GM21723 (cell line): ENCODE measurements at regions not wholly inside any gene's neighbourhood (a gene's known extent, or its start where the extent isn't known, plus 50 kb on each side); places are given as distances from the start of the nearest gene placed in this dataset.

ENCODE experiments used
- ATAC-seq: cut with Tn5 transposase; IDR thresholded peaks from one replicate; pipeline ENCODE4 v1.9.1; 2021; ENCODE audit warnings: mild to moderate bottlenecking, moderate library complexity; ENCODE audit not compliant: unreplicated experiment

DNA sequence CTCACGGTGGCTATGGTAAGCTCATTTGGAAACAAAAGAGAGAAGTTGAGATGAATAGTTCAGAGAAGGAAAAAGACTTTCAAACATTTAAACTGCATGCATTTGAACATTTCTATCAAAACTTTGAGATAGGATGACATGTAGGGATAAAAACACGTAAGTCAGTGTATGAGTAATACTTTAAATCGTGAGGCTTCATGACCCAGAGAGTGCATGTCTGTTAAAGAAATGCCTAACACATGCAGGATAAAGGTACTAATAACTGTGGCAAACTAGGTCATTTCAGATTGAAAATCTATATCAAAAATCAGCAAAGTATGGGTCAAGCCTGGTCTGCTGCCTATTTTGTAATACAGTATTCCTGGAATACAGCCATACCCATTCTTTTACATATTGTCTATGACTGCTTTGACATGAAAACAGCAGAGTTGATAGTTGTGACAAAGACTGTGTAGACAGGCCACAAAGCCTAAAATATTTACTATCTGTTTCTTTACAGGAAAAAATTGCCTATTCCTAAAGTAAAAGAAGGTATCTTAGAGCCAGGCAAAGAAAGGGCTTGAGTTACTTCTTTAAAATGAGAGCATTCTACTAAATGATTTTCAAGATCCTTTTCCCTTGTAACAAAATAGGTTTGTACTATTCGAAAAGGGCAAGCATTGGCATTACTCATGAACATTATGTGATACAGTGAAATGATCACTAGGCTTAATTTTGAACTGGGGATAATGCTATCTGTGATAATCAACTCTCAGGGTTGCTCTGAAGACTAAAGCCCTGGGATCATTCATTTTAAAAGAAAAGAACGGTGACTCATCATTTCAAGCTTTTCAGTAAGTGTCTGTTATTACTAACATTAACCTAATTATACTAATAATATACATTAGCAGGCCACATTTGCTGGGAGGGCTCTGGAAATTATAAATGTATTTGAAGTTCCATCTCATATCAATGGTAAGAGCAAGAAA is 185.9 kb downstream of the CRPPA start:
- ATAC-seq: no peak

DNA sequence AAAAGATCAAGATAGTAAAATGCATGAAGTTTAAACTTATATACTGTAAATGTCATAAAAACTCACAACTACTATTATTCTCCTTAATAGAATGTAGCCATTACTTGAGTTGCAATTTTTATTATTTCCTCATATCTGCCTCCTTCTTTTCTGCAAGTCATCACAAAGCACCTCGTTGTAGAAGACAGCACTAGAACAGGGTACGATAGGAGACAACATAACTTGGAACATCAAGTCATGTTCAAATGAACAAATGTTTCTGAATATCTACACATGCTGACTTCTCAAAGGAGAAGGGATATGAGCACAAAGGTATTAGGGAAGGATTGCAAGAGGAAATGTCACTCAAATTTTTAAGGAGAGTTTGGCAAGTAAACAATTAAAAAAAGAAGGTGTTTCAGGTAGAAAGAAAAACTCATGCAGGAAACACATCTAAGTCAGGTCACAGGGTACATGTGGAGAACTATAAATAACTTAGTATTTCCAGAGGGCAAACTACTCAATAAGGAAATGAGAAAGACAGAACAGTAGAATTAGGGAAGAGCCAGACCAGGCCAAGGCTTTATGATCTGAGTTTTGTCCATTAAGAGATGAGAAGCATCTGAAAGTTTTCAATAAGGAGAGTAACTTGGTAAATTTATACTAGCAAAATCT is 186.7 kb downstream of the CRPPA start:
- no peak for ATAC-seq

DNA sequence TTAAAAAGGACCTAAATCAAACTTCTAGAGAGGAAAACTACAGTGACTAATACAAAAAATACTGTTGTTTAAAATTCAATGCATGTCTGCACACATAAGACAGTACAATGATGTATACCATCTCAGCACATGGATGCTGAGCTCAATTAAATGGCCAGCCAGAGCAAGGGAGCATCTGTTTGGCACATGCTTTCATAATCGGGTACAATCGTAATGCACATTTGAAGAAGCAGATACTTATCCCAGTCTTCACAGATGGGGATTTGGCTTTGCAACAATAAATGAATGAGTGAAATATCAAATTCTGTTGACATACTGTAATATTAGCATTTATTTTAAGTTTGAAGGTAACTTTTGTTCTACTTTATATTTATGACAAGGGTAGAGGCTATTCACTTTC is 187.8 kb downstream of the CRPPA start:
- no peak for ATAC-seq

DNA sequence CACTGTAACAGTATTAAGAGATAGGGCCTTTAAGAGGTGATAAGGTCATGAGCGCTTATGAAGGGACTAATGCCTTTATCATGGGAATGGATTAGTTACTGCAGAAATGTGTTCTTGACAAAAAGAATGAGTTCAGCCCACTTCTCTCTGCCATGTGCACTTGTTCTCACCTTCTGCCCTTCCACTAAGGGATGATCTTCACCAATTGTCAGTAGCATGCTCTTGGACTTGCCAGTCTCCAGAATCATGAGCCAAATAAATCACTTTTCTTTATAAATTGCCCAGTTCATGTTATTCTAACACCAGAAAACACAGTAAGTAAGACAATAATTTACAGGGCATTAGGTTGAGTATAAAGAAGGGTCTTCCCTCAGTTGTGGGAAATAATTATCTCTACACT is 189.1 kb downstream of the CRPPA start:
- ATAC-seq: no peak

DNA sequence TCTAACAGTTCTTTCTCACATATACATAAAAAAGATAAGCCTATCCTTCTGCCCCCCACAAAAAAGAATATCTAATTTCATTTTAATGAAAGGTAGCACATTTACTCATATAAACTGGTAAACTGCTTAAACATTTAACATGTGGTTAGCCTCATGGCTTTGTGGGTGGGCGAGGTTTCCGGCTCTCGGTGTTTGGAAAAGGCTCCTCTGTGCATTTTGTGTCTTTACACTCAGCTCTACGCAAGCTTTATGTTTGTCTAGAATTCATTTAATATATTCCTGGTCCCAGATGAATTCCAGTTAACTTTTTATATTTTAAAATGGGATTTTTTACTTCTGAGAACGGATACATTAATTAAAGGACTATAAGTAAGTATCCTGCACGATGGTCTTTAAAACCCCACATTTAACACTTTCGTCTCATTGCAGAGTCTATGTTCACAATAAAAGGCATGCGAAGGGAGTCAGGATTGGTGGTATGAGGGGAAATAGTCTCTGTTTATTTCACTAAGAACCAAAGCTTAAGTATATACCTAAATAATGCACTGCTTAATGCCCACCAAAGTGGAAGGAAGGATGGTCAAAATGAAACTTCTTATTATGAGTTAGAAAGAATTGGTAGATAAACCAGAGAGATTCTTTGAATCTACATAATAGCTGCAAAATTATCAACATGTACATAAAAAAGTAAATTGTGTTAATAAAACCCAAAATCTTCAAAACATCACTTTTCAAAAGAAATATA is 197.2 kb downstream of the CRPPA start:
- no peak for ATAC-seq

DNA sequence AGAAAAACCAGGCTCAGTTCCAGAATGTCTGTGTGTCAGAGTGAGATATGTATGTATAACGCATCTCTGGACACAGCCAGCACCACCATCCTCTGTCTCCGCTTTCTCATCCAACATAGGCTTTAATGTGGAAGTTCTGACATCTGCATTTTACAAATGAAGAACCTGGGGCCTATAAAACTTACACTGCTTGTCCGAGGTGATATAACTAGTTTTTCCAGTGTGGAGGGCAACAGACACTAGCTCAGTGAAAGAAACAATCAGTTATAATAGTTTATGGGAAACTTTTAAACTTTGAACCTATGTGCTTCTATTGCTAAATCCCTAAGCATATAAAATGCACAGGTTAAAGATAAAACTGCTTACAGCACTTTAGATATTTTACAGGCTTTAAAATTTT is 208.7 kb downstream of the CRPPA start:
- ATAC-seq: no peak

DNA sequence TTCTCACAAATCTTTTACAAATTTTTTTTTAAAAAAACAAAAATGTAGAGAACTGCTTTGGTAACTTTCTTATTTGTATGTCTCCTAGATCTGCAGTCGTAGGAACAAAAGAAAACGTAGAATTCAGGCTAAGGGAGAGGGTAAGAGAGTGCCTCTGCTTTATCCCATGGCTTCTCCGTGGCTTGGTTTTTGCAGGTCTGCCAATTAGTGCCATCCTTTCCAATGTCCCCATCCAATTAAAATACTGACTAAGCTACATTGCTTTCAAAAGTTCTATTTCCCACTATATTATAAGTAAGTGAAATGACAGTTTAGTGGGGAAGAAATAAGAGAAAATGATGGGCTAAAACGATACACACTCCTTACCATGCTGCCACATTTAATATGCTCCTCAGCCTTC is 209.3 kb downstream of the CRPPA start:
- no peak for ATAC-seq

DNA sequence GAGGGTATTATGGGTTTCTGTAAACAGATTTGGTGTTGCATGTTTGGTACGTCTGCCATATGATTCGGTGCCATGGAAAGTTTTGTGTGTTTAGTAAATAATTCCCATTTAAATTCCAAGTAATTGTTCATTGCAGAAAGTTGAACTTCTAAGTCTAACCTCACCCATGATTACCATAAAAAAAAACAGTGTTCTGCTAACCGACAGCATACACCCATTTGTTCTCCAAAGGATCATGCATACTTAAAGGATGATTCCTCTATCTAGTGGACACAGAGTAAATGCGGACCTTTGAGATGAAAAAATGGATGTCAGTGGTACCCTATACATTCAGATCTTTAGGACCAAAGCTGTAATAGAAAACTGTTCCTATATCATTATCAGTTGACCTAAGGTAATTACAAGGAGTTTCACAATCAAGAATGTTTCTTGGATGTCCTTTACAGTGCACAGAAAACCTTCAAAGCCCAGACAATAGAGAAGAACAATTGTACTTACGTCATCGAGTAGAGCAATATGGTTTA is 209.9 kb downstream of the CRPPA start:
- no peak for ATAC-seq

DNA sequence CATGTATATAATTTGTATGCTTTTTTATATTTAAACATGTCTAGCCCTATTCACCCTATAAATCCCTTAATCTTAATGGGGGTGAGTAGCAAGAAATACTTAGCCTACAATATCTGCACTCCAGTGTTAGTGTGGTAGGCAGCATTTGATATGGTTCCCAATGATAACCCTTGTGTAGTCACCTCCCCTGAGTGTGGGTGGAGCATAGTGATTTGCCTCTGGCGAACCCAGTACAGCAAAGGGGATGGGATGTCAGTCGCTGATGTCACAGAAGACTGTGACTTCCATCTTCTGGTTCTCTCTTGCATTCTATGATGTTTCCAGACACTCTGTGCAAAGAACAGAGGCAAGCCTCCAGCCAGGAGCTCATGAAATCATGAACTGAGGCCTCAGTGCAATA is 211.2 kb downstream of the CRPPA start:
- no peak for ATAC-seq

DNA sequence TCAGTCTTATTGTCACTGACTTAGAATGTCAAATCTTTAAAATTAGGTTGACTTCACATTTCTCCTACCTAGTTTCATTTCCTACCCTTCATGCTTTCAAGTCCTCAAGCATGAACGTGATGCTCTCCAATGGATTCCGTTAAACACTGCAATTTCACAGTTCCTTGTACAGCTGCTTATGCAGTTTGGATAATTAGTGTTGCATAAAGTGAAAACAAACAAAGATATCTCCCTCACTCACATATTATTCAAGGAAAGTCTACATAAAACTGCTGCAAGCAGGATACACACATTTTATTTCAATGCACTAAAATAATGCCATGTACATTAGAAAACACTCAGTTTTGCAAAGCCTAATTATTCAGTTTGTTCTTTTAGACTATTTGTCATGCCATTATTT is 214.0 kb downstream of the CRPPA start:
- no peak for ATAC-seq

DNA sequence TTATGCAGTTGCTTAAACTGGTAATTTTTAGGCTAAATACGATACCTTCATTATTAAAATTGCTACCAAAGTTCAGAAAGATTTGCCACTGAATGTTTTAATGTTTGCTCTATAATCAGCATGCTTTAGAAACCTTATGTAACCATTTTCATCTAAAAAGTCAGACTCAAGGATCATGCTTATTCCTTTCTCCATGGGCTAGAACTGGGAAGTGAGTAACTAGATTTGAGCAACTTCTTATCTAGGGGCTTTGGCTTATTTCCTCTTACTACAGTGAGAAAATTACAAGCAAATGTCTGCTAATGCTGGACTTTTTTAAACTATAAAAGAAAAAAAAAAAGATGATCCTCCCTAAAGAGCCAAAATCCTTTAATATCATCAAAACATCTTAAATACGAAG is 215.9 kb downstream of the CRPPA start:
- no peak for ATAC-seq

DNA sequence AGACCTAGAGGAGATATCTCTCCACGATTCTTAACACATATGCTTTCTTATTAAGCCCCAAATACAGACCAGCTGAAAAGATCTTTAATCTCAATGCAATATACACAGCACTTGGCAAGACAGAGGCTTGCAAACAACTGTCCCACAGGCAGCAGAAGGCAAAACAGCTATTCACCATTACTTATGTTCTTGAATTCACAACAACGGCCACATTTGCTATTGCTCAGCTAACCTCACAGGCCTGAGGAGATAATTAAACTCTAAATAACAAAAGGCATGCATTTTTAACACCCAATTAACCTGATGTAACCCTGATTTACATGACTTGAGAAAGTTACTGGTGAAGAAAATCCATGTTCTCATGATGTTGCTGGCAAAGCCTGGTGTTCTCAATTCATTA is 216.4 kb downstream of the CRPPA start:
- no peak for ATAC-seq

DNA sequence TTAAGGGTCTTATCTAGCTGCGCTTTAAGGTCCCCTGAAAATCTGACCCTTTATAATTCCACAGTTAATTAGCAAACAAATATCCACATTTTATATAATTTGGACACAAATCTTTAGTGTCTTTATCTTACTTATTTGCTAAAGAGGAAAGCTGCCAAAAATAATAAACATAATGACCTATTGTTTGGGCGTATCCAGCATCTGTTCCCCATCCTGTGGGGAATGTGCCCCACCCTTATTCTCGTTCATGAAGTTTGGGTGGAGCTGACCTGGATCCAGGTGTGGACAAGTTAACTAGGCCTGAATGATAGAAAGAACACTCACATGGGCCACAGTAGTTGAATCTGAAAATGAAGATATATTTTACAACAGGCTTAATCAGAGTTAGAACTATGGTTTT is 218.3 kb downstream of the CRPPA start:
- no peak for ATAC-seq

DNA sequence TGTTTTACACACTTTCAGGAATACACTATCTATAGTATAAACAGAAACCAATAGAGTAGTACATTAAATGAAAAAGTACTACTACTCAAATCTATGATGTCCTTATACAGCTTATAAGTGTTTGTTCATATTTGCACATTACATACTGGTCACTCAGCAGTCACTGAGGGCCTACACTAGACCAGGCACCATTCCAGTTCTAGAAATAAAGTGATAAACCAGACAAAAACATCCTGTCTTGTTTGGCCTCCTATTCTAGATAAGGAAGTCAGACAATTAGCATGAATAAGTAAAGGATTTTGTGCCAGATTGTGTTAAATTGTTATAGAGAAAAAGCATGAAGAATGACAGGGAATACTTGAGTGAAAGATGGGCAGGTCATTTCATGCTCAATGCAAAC is 219.0 kb downstream of the CRPPA start:
- ATAC-seq: no peak

DNA sequence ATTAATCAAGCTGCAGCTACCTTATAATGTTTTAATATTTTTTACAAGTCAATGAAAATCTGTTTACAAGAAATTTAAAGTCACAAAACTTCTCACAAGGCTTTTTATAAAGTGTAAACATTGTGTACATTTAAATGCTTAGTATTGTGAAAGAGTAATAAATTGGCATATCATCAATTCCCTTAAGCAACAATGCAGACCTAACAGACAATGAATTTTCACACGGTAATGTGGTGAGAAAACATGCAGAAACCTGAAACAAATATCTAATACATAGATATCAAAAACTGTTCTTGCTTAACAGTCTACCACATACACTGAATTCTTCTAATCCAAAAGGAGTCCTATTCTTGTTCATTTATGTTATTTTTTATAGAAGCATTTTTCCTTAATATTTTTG is 220.7 kb downstream of the CRPPA start:
- no peak for ATAC-seq

DNA sequence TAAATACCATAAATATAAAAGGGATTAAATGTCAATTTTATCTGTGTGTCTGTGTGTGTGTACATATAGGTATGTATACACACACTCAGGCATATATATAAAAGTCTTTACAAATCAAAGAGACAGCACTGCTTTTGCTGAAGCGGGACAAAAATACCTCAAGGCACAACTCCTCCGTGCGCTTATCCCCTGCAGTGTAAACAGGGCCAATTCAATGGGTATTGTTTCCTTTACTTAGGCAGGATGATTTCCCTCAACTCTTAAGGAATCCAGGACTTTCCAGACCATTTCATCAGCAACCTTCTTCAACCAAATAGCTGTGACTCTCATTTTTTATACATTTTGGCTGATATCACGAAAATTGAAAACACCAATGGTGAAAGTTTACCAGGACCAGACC is 227.7 kb downstream of the CRPPA start:
- ATAC-seq: no peak

DNA sequence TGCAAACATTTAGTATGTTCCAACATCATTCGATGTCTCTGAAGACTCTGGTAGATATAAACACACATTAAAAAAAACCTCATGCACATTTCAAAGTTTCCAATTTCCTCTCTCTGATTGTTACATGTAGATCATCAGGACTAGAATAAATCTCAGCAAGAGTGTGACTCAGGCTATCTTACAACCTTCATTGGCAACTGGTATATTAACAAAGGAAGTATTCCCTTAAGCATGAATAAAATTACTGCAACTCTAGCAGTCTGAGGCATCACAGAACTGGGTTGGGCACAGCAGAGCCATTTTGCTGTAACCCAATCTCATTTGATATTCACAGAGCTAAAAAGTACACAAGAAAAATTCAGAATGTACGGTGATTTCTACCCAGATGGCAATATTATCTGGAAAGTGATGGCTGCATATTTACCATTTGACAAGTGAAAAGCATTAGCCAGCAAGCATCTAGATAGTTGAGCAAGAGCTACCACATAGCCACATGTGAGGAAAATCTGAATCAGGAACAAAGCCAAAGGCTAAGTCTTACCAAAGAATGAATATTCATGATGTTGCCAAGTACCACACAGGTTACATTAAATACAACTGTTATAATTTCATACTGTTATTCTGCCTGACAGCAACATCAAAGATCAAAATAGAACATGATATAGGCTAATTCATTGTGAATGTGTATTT is 232.2 kb downstream of the CRPPA start:
- ATAC-seq: no peak

DNA sequence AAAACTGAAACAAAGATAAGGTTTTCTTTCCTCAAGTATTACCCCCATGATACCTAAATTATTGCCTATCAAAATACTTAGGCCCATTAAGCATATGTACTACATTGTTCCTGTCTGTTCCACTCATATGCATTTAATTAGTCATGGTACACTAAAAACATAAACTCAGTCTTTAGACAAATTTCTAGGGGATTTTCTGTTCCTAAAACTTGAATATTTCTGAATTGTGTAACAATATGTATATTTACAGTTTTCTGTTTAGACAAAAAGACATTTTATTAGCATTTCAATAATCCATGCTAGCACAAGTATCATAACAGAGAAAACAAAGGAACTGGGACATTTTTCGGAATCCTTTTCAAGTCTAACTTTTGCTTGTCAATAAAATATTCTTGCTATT is 234.2 kb downstream of the CRPPA start:
- ATAC-seq: no peak

DNA sequence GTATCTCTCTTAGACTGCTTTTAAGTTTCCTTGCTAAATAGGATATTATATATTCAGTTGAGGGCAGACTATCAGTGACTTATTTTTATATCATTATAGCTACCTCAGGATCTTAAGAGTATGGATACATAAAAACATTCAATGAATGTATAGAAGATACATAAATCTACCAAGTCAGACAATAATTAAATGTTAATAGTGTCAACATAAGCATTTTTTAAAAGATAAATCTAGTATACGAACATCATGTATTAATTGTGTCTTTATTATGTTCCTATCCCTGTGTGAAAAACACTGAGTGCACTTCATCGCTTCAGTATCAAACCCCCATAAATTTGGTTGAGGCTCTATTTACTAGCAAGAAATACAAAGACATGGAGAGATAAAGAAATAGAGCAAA is 242.8 kb downstream of the CRPPA start:
- ATAC-seq: no peak

DNA sequence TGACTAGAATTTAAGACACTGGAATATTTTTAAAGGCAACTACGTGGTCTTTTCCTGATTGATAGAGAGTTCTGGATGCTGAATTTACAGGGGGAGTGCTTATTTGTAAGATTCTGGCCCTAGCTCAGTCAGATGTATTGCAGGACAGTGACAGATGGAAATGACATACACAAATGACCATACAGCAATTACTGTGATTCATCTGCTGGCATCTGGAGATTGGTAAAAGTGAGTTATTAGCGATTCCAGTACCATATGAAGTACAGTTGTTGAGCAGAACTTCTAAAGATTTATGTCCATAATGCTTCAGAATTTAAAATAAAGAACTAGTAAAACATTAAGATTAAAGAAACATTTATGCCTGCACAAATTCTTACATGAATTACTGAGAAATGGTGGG is 243.2 kb downstream of the CRPPA start:
- ATAC-seq: no peak

DNA sequence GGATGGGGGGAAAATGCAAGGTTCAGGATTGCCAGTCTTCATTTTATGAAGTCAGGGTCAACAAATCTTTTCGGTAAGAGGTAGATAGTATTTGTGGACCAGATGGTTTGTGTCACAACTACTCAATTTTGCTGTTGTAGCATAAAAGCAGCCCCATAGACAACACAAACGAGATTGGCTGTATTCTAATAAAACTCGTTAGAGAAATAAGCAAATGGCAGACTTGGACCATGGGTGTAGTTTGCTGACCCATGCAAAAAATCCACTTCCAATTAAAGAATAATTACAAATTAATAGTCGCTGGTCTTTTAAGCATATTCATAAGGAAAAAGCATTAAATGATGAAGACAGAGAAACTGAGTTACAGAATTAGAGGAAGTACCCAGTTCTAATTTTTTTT is 247.1 kb downstream of the CRPPA start:
- no peak for ATAC-seq
